HL-60/S4 treated with retinoic acid at 250 ng/mL for 4 days and 3 days (cell line): ENCODE measurements at regions not wholly inside any gene's neighbourhood (a gene's known extent, or its start where the extent isn't known, plus 50 kb on each side); places are given as distances from the start of the nearest gene placed in this dataset.

Experiments used
- in situ Hi-C: fragments of 300-500 bp; cut with MboI; formaldehyde crosslinking; loops from 2 replicates; pipeline ENCODE4 v1.7.0; 2022; ENCODE audit warnings: low sequenced_read_pairs

DNA sequence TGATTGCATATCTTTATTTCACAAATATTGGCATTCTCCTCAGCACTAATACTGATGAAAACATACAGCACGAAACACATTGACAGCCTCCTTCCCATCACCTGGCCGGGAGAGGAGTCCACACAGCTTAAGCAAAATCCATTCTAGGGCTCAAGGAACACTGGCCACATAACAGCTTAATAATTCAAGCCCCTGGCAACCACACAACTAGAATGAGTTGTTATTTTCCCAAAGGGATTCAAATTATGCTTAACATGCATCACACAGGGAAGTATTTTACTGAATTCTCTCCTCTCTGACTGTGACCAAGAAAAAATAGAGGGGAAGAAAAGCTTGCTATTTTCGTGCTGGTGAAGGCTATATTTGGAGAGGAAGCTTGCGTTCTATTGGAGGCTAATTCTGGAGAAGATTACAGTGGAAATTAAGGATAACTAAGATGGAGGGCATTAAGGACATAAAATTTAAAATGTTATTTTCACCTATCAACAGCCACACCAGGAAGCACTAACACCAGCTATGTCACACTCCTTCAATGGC lies 198.5 kb downstream of the ADGRG6 start:
- in situ Hi-C loops, result no loop called here

GRCh38 chr6:142501795-142502194 lies 200.0 kb downstream of the ADGRG6 start:
- in situ Hi-C loops, result no loop called here

DNA sequence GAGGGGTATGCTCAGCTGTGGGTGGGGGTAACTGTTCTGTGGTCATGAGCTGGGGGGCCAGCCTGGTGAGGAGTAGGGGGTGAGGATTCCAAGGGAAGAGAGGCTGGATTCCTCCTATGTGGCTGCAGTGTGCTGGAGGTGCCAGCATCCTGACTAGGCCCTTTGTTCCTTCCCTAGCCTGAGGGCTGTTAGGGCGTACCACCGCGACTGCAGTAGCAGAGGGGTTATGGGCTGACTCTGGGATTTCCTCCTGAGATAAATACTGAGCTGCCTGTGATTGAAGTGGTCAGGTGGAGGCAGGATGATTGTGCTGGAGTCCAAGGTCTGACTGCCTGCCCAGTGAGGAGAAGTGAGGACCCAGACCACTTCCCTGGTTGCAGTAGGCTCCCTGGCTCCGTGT lies 205.3 kb downstream of the ADGRG6 start:
- in situ Hi-C loops, result no loop called here

DNA sequence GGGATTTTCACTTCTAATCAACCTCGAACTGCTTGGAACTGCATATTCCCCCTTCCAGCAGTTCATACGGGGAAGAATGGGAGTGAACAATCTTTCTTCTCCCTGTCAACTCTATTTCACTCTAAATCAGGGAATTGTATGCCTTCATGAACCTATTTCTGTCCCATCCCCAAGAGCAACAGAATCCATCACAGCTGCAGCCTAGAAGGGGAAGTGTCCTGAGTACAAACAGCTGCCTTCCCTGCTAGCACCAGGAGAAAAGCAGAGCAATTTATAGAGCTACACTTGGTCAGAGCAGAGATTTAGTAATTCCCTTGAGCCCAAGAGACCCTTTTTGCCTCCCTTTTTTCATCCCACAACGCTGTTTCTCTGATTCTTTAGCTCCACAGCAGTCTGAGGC lies 208.4 kb downstream of the ADGRG6 start:
- in situ Hi-C loops, result no loop called here

GRCh38 chr6:142518126-142518525 lies 216.3 kb downstream of the ADGRG6 start:
- in situ Hi-C loops, result no loop called here

- in situ Hi-C loops, result no loop called here
Measured at GRCh38 chr6:142518761-142519160, 217.0 kb downstream of the ADGRG6 start.

DNA sequence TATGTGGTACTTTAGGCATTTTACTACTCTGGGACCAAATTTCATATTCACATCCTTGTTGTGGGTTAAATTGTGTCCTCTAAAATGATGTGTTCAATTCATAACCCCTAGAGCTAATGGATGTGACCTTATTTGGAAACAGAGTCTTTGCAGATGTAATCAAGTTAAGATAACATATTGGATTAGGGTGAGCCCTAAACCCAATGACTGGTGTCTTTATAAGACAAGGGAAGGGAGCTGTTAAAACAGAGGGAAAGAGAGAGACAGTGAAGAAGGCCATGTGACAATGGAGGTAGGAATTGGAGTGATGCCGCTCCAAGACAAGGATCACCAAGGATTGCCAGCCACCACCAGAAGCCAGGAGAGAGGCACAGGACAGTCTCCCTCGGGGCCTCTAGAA lies 220.0 kb downstream of the ADGRG6 start:
- in situ Hi-C loops, result no loop called here

DNA sequence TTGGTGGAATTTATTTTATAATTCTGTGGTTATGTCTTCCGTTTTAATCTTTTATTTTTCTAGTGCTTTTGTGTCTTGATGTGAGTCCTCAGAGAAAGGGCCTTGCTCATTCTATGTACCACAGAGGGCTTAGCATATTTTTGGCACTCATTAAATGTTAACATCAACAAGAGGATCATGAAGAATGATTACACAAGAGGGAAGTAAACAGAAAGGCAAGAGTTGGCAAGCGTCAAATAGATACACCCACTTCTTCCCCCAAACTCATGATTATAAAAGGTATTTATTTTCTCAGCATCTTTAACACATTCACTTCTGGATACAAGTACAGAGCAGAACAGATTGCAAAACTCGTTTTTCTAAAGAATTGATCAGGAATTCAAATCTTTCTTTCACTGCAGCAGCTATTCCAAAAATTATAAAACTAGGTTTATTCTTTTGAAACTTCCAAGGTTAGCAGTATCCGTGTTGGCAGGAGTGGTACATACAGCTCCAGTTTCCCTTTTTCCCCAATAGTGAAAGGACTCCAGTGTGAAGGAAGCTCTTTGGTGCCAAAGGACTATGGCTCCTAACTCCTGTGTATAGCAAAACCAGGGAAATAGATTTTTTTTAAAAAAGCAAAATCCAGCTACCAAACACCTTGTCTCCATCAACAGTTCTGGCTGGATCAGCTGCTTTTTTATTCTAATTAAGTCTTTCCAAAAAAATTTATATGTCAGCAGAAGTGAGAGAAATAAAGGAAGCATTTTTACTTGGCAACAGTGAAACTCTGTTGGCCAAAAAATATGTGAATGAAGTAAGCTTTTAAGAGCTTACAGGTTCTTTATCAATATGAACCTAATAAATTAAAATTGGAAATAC lies 221.9 kb downstream of the ADGRG6 start:
- in situ Hi-C loops, result no loop called here

DNA sequence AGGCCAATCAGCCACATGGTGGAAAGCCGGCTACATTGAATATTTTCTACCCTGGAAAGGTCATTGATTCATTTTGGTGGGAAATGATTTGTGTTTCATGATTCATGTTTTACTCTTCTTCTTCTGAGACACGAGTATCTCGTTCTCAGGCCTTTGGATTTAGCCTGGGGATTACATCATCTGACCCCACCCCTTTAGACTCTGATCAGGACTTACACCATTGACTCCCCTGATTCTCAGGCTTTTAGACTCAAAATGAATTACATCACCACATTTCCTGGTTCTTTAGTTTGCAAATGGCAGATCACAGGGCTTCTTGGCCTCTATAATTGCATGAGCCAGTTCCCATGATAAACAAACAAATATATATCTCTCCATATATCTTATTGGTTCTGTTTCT lies 228.8 kb downstream of the ADGRG6 start:
- in situ Hi-C loops, result no loop called here

DNA sequence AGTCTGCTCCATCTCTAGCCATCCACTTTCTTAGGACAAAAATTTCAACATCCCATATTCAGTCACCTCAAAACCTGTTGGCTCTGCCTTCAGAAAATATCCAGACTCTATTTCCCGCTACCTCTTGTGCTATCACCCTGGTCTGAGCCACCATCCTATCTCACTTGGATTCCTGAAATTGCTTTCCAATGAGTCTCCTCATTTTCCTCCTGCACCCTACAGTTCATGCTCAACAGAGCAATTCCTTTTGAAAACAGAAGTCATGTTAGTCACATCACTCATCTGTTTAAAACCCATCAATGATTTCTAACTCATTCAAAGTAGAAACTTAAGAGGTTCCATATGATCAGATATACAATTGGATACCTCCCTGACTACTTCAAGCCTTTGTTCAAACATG lies 229.9 kb downstream of the ADGRG6 start:
- in situ Hi-C loops, result no loop called here

- in situ Hi-C loops, result no loop called here
Measured at GRCh38 chr6:142534076-142534475, 232.3 kb downstream of the ADGRG6 start.

- in situ Hi-C loops, result no loop called here
Measured at GRCh38 chr6:142534484-142534883, 232.7 kb downstream of the ADGRG6 start.

DNA sequence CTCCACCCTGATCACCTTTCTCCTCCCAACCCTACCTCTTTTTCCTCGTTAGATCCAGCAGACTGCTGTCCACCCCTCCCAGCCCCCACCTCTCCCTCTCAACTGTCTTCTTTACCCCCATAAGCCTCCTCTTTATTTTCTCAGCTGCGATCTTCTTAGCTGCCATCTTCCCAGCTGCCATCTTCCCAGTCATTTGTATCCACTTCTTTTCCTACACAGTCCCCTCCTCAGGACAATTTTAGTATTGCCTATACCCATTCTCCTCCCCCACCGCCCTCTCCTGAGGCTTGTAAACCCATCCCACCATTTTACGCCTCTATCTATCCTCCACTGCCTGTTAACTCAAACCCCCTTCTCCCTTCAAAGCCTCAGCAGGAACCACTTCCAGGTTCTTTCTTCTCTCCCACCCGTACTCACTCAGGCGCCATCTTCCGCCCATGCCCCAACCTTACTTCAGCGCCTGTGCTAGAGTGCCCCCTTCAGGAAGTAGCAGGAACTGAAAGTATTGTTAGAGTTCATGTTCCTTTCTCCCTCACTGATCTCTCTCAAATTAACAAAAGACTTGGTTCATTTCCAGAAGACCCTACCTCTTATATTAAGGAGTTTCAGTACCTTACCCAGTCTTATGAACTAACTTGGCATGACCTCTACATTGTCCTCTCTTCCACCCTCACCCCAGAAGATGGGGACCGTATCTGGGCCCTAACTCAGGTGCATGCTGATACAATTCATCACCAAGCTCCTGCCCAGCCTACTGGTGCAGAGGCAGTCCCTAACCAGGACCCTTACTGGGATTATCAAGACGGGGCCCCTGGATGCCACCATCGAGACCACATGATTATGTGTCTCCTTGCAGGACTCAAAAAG lies 236.0 kb downstream of the ADGRG6 start:
- in situ Hi-C loops, result no loop called here

DNA sequence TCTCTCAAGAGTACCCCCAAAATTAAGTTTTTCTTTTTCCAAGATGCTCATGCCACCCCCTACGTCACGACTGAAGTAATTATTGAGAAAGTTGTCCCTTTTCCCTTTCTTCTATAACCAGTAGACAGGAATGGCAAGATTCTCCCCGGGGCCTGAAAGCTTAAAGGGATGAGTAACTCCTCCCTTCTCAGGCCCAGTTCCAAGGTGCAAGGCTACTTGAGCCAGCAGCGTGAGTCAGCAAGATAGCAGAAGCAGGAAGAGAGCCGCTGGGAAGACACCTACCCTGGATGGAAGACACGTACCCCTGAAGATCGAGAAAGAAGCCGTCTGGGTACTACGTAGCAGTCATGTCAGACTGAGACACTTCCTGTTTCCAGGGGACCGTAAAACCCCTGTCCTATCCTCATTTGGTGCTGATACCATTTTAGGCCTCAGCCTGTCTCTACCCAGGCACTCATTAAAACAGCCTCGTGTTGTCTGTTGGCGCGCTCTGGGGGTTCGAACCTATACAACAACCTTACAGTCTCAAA lies 241.0 kb downstream of the ADGRG6 start:
- in situ Hi-C loops, result no loop called here

DNA sequence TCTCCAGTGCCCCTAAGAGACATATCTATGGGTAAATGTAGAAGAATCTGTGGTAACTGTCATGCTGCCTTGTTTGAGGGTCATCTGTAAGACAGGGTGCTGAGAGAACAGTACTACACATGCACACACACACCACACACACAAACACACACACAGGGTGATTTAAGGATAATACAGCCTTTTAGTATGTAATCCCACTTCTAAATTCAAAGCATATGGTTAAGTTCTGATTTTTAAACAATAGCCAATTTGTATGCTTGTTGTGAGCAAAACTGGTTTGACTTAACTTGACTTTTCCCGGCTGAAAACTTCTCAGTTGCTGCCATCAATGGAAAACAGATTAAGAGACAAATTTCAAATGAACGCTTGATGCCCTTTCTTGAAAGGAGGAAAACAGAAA lies 241.8 kb downstream of the ADGRG6 start:
- in situ Hi-C loops, result no loop called here

- in situ Hi-C loops, result no loop called here
Measured at GRCh38 chr6:142544199-142544838, 242.5 kb downstream of the ADGRG6 start.

DNA sequence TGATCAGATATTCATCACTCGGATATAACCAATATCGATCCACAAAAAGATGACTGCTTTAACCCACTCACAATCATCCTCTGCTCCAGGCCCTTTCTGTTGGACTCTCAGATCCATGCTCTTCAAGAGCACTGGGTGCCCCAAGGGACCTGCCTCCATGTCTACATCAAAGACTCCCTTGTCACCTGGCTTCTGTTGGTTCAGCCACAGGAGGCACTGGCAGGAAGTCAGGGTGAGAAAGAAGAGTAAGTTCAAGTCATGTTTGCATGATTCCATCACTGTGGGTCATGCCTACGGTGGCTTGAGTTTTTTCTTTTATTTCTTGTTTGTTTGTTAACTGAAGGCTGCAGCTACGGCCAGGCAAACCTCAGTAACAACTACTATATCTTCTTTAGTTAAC lies 243.3 kb downstream of the ADGRG6 start:
- in situ Hi-C loops, result no loop called here

GRCh38 chr6:142548566-142548965 lies 246.8 kb downstream of the ADGRG6 start:
- in situ Hi-C loops, result no loop called here

DNA sequence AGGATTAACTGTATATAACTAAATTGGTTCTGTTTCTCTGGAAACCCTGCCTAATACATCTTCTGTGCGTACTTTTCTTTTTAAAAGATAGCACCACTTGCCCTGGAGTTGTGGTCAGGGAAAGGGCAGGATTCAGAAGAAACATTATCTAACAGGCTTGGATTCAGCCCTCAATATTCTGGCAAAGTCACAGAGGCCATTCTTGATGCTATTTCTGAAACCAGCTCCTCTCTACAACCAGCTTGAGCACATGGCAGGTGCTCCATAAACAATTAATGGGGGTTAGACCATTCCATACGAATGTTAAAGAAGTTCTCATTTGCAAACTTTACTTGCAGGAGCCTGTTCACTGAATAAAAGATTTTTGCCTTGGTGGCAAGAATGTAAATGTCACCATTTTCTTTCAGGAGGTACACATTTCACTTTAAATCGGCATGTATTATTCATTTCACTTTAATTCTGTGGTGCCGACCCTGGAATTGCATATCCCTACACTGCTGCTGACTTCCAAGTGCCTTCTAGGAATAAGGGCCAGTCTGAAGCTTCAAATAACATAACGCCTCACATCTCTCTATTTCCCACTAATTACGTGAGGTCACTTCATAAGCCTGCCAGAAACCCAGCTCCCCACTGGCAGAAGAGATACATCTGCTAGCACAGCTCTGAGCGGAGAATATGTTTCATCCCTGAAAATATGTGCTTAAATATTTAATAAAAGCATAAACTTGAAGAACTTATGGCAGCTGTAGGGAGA lies 248.7 kb downstream of the ADGRG6 start:
- in situ Hi-C loops, result no loop called here

- in situ Hi-C loops, result no loop called here
Measured at GRCh38 chr6:142551274-142551811, 249.5 kb downstream of the ADGRG6 start.
